Keratinocyte (primary cell): ENCODE measurements at regions not wholly inside any gene's neighbourhood (a gene's known extent, or its start where the extent isn't known, plus 50 kb on each side); places are given as distances from the start of the nearest gene placed in this dataset.

Source experiments
- DNase-seq: peaks from one replicate; pipeline ENCODE4 v3.0.0-alpha.2; 2011; ENCODE audit warnings: low read depth, missing footprints, low spot score
- FAIRE-seq: peaks from 2 replicates; lab custom pipeline; 2011; peaks lifted over from hg19 to GRCh38; lab: Jason Lieb, UNC
- H2AFZ ChIP-seq: 2 replicates; pipeline ENCODE4 v1.6.0; 2012; ENCODE audit warnings: low read length, control low read depth, inconsistent platforms; ENCODE audit not compliant: control insufficient read depth
- H3K27ac ChIP-seq: 2 replicates; pipeline ENCODE4 v1.5.1; 2011; ENCODE audit warnings: low read length; ENCODE audit not compliant: control insufficient read depth, insufficient read depth
- H3K27me3 ChIP-seq: 3 replicates; pipeline ENCODE4 v1.6.0; 2011; ENCODE audit warnings: low read length; ENCODE audit not compliant: control insufficient read depth, insufficient read depth; ENCODE audit errors: extremely low read depth
- H3K36me3 ChIP-seq, 2 experiments: 2 replicates in 1 of 2; 3 replicates in 1 of 2; pipeline ENCODE4 v1.5.1; 2011; ENCODE audit warnings: low read length in 2 of 2, mild to moderate bottlenecking in 1 of 2; ENCODE audit not compliant: control insufficient read depth in 2 of 2, insufficient read depth in 2 of 2; ENCODE audit errors: extremely low read depth in 1 of 2
- H3K4me1 ChIP-seq: 3 replicates; pipeline ENCODE4 v1.5.1; 2011; ENCODE audit warnings: low read length; ENCODE audit not compliant: control insufficient read depth, insufficient read depth; ENCODE audit errors: extremely low read depth
- H3K4me2 ChIP-seq: 3 replicates; pipeline ENCODE4 v1.6.0; 2011; ENCODE audit warnings: low read depth, low read length; ENCODE audit not compliant: control insufficient read depth, insufficient read depth; ENCODE audit errors: extremely low read depth
- H3K4me3 ChIP-seq, 3 experiments: fragments of 200-600 bp in 1 of 3; sonication (generic) in 1 of 3; 2 replicates in 2 of 3; 3 replicates in 1 of 3; pipeline ENCODE4 v1.5.1; 2011 to 2016; ENCODE audit warnings: low read length in 3 of 3, mild to moderate bottlenecking in 3 of 3, control low read depth in 2 of 3, inconsistent platforms in 1 of 3, low read depth in 1 of 3, mixed read lengths in 1 of 3, mixed run types in 1 of 3, moderate library complexity in 1 of 3; ENCODE audit not compliant: control insufficient read depth in 2 of 3, insufficient read depth in 2 of 3; ENCODE audit errors: extremely low read depth in 1 of 3
- H3K79me2 ChIP-seq: 2 replicates; pipeline ENCODE4 v1.6.0; 2012; ENCODE audit warnings: low read length; ENCODE audit not compliant: control insufficient read depth, insufficient read depth
- H3K9ac ChIP-seq: 3 replicates; pipeline ENCODE4 v1.6.0; 2011; ENCODE audit warnings: low read length; ENCODE audit not compliant: control insufficient read depth, insufficient read depth; ENCODE audit errors: extremely low read depth
- H3K9me1 ChIP-seq: 3 replicates; pipeline ENCODE4 v1.6.0; 2011; ENCODE audit warnings: low read length; ENCODE audit not compliant: control insufficient read depth, insufficient read depth; ENCODE audit errors: extremely low read depth
- H3K9me3 ChIP-seq: 2 replicates; pipeline ENCODE4 v1.5.1; 2012; ENCODE audit warnings: low read depth, low read length; ENCODE audit not compliant: control insufficient read depth
- H4K20me1 ChIP-seq: 3 replicates; pipeline ENCODE4 v1.6.0; 2011; ENCODE audit warnings: low read length; ENCODE audit not compliant: control insufficient read depth, insufficient read depth; ENCODE audit errors: extremely low read depth
- EZH2 ChIP-seq: IDR thresholded peaks from one replicate; pipeline ENCODE4 v1.6.1; 2012; ENCODE audit warnings: inconsistent platforms, mild to moderate bottlenecking, low read length, moderate library complexity
- dilution Hi-C: fragments of 300-500 bp; cut with MboI; formaldehyde crosslinking; loops from one replicate; pipeline ENCODE4 v1.7.0; 2020; ENCODE audit warnings: low sequenced_read_pairs; ENCODE audit not compliant: extremely low pct_ligation_motif_present
- TF ChIP-seq, protein P1 (sequence below), 3 experiments: IDR thresholded peaks in 1 of 3; conservative IDR thresholded peaks in 1 of 3; optimal IDR thresholded peaks in 1 of 3; 2 replicates in 2 of 3; 3 replicates in 1 of 3; pipeline versions ENCODE3 to v1.5.1; 2011; ENCODE audit warnings: low read length in 3 of 3, mild to moderate bottlenecking in 3 of 3, moderate library complexity in 2 of 3, control low read depth in 1 of 3, inconsistent platforms in 1 of 3; ENCODE audit not compliant: insufficient read depth in 2 of 3; ENCODE audit errors: extremely low read depth in 1 of 3

DNA sequence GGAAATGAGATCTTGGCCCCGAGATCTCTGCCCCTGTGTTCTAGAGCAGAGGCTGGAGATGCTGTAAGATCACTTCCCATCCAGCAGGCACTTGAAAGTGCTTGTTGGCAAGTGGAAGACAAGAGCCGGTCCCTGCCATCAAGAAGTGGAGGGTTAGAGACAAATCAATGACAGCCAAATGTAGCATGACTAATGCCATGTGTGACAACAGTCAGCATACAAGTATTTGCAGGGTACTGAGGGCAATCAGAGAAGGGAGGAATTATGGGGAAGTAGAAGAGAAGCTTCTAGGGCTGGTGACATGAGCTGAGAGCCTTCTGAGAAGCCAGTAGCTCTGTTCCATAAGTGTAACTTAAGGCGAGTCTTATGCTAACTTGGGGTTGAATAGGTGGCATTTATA lies 58.6 kb downstream of the TMEM17 start:
- no peaks in the 10 kb centered on the region for H3K27me3 ChIP-seq
- no peaks in the 10 kb centered on the region for H3K9me3 ChIP-seq
- peaks cover 9% of the 10 kb centered on the region for H3K4me1 ChIP-seq
- no peak overlapping the region for H3K27ac ChIP-seq
- H3K4me3 ChIP-seq: no peak overlapping the region
- no peaks in the 10 kb centered on the region for H3K36me3 ChIP-seq
- no peak for TF ChIP-seq EZH2
- TF ChIP-seq, protein P1, sequence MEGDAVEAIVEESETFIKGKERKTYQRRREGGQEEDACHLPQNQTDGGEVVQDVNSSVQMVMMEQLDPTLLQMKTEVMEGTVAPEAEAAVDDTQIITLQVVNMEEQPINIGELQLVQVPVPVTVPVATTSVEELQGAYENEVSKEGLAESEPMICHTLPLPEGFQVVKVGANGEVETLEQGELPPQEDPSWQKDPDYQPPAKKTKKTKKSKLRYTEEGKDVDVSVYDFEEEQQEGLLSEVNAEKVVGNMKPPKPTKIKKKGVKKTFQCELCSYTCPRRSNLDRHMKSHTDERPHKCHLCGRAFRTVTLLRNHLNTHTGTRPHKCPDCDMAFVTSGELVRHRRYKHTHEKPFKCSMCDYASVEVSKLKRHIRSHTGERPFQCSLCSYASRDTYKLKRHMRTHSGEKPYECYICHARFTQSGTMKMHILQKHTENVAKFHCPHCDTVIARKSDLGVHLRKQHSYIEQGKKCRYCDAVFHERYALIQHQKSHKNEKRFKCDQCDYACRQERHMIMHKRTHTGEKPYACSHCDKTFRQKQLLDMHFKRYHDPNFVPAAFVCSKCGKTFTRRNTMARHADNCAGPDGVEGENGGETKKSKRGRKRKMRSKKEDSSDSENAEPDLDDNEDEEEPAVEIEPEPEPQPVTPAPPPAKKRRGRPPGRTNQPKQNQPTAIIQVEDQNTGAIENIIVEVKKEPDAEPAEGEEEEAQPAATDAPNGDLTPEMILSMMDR (optimal IDR thresholded peaks at IDR 0.05 in 1 of 3, IDR thresholded peaks at IDR 0.05 in 1 of 3, conservative IDR thresholded peaks at IDR 0.05 in 1 of 3; ENCODE audit: extremely low read depth in 1 of 3, insufficient read depth in 2 of 3, low read length in 3 of 3): no peak
- no peaks in the 10 kb centered on the region for H3K79me2 ChIP-seq
- no peaks in the 10 kb centered on the region for H4K20me1 ChIP-seq
- H3K9me1 ChIP-seq: no peaks in the 10 kb centered on the region
- FAIRE-seq (no peak), DNase-seq (no peak)
- no peak overlapping the region for H2AFZ ChIP-seq
- no peak overlapping the region for H3K9ac ChIP-seq
- dilution Hi-C loops: no loop called here
- H3K4me2 ChIP-seq: no peak overlapping the region

DNA sequence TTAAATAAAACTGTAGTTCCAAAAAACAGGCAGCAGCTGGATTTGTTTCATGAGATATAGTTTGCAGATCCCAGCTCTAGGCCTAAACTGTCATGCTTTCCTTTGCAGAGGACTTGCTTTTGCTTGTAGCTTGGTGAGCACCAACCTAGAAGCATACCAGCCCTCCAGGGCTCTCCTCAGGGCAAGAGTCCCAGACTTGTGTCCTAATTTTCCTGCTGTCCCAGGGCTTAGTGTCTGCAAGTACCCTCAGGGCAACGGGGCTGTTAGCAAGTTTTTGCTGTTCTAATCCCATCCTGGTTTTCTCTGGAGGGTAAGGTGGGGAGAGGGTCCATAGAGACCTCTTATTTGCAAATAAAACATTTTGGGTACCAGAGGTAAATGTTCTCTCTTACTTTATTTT lies 59.5 kb downstream of the TMEM17 start:
- Histone ChIP-seq H4K20me1 (no peaks in the 10 kb centered on the region), H3K4me2 (no peak overlapping the region), H3K9ac (no peak overlapping the region), H3K9me1 (no peaks in the 10 kb centered on the region), H3K27ac (no peak overlapping the region), H3K9me3 (no peaks in the 10 kb centered on the region), H3K4me3 (no peak overlapping the region), H3K79me2 (no peaks in the 10 kb centered on the region), H3K36me3 (no peaks in the 10 kb centered on the region), H2AFZ (no peak overlapping the region), H3K4me1 (peaks cover 15% of the 10 kb centered on the region), H3K27me3 (no peaks in the 10 kb centered on the region)
- no peak for FAIRE-seq
- dilution Hi-C loops: no loop called here
- no peak for DNase-seq
- TF ChIP-seq EZH2: no peak
- TF ChIP-seq, protein P1 (optimal IDR thresholded peaks at IDR 0.05 in 1 of 3, IDR thresholded peaks at IDR 0.05 in 1 of 3, conservative IDR thresholded peaks at IDR 0.05 in 1 of 3; ENCODE audit: extremely low read depth in 1 of 3, insufficient read depth in 2 of 3, low read length in 3 of 3): no peak
